GM21825 (cell line): ENCODE measurements at regions not wholly inside any gene's neighbourhood (a gene's known extent, or its start where the extent isn't known, plus 50 kb on each side); places are given as distances from the start of the nearest gene placed in this dataset.

Experiments used
- ATAC-seq: cut with Tn5 transposase; IDR thresholded peaks from one replicate; pipeline ENCODE4 v1.9.1; 2021; ENCODE audit warnings: mild to moderate bottlenecking, moderate library complexity; ENCODE audit not compliant: unreplicated experiment

DNA sequence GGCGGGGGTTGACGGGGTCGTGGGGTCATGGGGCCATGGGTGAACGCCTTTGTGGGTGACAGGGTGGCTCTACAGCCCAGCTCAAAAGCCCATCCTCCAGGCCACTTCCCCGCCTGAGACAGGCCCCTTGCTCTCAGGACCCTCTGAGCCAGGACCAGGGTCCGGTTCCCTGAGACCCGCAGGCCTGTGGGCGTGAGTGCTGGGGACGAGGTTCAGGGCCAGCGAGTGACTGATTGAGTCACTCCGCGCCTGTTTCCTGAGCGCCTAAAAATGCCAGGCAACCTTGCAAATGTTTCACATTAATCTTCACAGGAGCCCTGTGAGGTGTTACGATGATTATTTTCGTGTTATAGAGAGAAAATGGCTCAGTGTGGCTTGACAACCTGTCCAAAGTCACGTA lies 97.8 kb downstream of the ZNF674 start:
- ATAC-seq: peak; percentile 31

- peak; percentile 92 for ATAC-seq
Observed at GRCh38 chrX:46446727-46447378, 98.4 kb downstream of the ZNF674 start.

DNA sequence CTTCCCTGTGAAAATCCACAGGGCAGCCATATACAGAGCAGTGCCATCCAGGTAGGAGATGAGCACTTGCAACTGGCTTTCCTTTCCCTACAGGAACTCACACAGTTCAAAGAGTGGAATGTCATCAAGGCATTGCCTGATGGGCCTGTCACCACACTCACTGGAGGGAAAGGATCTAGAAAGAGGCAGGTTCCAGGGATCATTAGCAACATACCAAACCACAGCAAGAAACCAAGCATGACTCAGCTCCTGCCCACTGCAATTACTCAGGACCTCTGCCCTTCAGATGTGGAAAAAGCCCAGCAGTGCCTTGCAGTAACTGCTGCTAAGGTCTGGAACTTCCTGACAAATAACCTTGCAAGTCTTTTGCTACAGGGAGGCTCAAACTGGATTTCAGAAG lies 101.2 kb downstream of the ZNF674 start:
- ATAC-seq: no peak

DNA sequence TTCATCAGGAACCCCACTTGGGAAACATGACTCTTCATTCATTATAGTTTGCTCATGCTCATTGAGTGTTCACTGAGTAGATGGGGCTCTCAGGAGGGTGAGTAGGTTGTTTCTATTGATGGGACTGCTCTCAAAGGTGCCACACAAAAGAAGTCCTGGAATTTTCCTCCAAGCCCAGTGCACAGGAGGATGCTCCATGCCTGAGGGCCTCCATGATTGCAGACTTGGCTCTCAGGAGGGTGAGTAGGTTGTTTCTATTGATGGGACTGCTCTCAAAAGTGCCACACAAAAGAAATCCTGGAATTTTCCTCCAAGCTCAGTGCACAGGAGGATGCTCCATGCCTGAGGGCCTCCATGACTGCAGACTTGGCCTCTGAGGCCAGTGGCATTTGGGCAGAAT lies 108.5 kb downstream of the ZNF674 start:
- no peak for ATAC-seq

DNA sequence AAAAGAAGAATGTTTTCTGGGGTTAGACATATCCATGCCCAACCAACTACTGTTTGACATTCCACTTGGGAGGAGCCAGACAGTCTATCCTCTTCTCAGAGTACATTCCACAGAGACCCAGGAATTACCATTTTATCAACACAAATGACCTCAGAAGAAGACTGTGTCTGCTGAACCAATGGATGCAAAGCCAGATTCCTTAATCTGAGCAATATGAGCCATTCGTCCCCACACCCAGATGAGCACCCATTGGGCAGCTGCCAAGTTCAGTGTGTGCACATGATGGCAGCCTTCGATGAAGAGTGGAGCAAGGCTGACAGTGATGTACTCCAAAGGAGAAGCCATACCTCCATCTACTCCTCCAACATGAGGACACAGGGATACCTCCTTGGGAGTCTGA lies 111.3 kb downstream of the ZNF674 start:
- ATAC-seq: no peak

DNA sequence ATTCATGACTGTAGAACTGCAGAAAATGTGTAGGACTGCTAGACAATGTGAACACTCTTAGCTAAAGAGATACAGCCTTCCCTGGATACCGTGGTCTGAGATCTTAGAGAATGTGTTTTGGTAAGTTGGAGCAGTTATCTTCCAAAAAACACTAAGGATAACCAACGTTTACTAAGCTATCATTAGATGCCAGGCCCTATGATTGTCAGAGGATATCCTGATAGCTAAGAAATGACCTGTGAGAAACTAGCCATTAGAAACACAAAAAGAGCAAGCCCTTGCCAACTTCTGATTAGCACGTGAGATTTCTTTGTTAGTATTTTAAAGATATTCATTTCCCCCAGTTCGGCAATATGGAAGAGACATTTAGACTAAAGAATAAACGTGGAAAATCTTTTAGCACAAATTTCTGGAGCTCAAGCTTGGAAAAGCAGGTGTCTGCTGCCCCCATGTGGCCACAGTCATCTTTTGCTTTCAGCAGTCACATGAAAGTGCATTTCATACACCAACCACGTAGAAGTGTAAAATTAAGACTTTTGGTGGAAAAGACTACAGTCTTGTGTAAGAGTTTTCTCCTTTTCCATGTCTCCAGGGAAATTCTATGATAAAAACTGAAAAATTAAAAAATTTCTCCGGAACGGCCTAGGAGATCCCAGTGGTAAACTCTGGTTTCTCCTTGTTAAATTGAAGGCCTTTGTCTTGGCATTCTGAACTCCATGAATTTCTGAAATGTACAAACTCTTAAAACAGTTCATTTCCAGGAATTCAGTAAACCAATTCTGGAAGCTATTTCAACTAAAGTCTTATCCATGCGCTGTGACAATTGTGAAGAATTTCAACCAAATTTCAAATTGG lies 136.4 kb downstream of the ZNF674 start:
- no peak for ATAC-seq

DNA sequence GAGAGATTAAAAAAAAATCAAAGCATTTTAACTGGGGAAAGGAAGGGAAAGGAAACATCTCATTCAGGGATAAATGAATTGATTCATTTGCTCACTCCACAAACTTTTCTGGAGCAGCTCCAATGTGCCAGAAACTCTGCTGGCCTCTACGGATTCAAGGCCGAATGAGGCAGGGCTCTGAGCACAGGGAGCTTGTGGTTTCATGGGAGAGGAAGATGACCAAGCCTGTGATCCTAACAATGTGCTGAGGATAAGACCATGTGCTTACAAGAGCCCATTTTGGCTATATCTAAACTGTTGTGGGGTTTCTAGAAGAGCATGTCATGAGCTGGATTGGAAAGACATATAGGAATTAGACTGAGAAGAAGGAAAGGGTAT lies 137.5 kb downstream of the ZNF674 start:
- ATAC-seq: no peak

DNA sequence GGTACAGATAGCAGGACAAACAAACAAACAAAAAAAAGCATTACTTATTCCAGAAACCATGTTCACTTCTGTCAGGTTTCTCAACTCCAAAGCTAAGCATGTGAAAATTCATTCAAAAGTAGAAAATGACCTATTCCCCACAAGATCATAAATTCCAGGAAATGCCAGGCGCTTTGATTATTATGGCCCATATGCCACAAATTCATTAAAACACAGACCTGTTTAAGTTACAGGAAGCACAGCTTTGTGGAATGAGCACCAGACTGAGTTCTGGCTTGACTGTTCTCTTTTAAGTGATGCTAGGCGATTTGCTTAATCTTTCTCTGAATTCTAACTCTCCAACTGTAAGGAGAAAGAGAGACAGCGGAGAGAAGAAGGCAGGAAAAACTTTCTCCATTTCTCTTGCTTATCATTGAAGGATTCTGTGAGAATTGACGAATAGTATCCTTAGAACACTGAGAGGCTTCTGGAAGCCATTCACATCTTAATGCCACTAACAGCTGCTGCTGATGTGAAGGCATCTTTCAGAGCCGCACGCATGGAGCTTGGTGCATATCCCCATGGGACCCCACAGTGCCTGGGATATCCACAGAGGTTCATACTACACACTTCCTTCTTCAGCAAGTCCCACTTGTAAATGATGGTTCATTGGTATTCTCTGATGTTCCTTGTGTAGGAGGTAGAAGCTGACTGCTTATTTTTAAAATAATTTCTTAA lies 138.0 kb downstream of the ZNF674 start:
- ATAC-seq: no peak

GRCh38 chrX:46404774-46405173 lies 140.4 kb downstream of the ZNF674 start:
- ATAC-seq: no peak

DNA sequence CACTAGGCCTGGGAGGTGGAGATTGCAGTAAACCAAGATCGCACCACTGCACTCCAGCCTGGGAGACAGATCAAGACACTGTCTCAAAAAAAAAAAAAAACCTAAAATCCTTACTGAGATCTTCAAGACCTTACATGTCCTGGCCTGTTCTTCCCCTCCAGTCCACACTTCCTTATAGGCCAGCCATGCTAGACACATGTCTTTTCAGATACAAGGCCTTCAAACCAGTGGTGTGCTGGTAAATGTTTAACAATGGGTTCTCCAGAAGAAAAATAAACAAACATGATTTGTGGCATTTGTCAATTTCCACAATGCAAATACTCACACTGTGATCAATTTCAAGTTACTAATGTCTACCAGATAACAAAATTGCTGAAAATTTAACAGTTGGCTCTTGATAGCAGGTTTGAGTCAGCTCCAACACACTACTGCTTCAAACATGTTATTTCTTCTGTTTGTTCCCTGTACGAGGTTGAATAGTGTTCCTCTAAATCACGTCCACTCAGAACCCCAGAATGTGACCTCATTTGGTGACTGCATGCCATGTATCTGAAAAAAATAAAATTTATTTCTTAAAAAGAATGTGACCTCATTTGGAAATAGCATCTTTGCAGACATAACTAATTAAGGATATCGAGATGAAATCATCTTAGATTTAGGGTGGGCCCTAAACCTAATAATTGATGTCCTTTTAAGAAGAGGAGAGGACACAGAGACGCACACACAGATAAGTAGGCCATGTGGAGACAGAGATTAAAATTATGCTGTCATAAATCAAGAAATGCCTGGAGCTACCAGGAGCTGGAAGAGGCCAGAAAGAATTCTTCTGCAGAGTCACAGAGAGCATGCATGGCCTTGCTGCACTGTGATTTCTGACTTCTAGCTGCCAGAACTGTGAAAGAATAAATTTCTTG lies 144.4 kb downstream of the ZNF674 start:
- ATAC-seq: no peak

- ATAC-seq: no peak
Observed at GRCh38 chrX:46398874-46399273, 146.3 kb downstream of the ZNF674 start.

DNA sequence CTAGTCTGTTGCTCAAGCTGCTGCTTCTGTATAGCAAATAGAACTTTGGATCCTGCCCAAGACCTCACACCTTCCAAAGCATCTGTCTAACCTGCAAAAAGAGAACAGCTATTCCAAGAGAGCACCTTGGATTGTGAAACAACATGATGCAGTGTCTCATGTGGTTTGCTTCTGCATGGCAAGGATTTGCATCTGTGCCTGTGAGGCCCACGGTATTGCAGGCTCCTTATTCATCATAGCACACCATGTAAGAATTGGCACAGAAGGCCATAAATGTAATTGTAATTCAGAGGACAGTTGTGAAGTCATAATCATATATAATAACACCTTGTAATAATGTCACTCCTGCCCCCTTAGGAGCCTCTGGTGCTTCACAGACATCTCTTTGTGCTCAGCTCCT lies 147.1 kb downstream of the ZNF674 start:
- no peak for ATAC-seq

DNA sequence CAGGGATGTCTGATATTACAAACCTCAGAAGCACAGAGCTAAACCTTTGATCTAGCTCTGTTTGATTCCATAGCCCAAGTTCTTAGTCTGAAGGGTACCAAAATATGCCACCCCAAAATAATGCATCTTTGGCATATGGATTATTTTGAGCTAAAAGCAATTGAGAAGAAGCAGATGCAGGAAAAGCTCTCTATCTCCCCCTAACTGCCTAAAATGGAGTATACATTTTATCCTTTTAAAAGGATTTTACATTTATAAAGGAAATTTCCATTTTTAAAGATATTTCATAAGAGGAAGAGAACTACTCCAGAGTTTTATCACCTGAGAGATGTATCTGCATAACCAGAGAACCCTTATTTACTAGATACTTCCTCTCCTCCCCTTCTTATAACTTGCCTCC lies 158.7 kb downstream of the ZNF674 start:
- ATAC-seq: no peak

- ATAC-seq: no peak
Observed at GRCh38 chrX:46383006-46383405, 162.2 kb downstream of the ZNF674 start.

GRCh38 chrX:46382595-46382994 lies 162.6 kb downstream of the ZNF674 start:
- no peak for ATAC-seq

DNA sequence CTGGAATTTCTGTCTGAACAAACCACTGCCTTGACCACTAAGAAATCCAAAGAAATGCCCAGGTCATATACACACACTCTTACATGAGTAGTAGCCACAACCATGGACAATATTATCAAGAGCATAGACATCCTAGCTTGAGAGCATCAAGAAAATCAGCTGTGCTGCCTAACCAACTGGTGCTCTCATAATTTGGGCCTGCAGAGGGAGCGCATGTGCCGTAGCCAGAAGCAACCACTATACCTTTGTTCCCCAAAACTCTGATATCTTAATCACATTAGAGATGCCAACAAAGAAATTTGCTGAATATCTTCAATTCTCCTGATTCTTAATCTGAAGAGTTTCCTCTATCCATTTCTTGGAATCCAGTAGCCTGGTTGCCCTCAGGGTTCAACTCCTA lies 163.6 kb downstream of the ZNF674 start:
- no peak for ATAC-seq

- ATAC-seq: no peak
Observed at GRCh38 chrX:46380148-46380752, 165.0 kb downstream of the ZNF674 start.

- ATAC-seq: no peak
Observed at GRCh38 chrX:46376246-46376885, 168.9 kb downstream of the ZNF674 start.

GRCh38 chrX:46375831-46376230 lies 169.4 kb downstream of the ZNF674 start:
- ATAC-seq: no peak

- no peak for ATAC-seq
Observed at GRCh38 chrX:46374371-46374770, 170.8 kb downstream of the ZNF674 start.
